ENCODE measurements at regions not wholly inside any gene's neighbourhood (a gene's known extent, or its start where the extent isn't known, plus 50 kb on each side); places are given as distances from the start of the nearest gene placed in this dataset.

DNA sequence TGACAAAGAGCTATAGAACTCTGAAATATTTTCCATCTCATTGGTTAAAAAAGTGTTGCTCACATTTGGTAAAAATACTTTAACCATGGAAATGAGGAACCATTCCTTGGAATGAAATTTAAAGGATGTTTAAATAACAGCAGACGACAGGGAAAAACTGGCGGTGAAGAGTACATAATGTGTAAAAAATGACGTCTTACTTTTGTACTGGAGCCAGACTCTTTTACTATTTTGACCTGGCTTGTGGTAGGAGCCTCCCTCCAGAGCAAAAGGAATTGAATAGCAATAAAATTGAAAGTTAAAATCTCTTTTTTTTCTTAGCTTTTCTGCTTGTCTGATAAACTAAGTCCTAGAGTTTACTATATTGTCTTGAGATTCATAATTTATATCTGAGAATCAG, 426.2 kb upstream of the KLHL1 start:
- no peaks in the 10 kb centered on the region for H3K36me3 ChIP-seq
- TF ChIP-seq POLR2A (IDR thresholded peaks at IDR 0.05): no peak
- TF ChIP-seq CTCF (IDR thresholded peaks at IDR 0.05): no peak
- TF ChIP-seq EP300 (IDR thresholded peaks at IDR 0.05): no peak
- no peaks in the 10 kb centered on the region for H3K9me3 ChIP-seq
- H3K27ac ChIP-seq: no peak overlapping the region
- DNase-seq: no peak
- 6 to 12% (median 11%) methylated on average over 3 of the region's 3 CpGs for WGBS, 3 donors
- no peaks in the 10 kb centered on the region for H3K27me3 ChIP-seq
- H3K4me1 ChIP-seq (ENCODE audit: insufficient read depth): no peaks in the 10 kb centered on the region
- intact Hi-C loops (cut with DNase I): no loop called here
- no peak overlapping the region for H3K4me3 ChIP-seq

DNA sequence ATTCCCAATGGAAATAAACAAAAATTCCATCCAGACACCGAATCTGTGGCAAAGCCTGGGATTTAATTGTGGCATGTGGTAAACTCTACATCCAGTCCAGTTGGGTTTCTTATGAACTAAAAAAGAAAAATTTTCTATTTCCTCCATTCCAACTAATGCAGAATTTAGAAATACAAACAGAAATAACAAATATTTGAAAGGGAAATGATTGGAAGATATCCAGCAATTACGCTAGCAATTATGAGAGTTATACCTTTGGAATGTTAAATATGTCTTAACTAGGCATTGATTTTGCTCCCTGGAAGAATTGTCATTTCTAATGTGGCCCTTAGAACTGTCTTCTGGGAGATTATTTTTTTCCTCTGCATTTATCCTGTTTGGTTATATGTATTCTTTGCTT, 421.4 kb upstream of the KLHL1 start:
- Histone ChIP-seq H3K4me3 (no peak overlapping the region), H3K9me3 (no peaks in the 10 kb centered on the region), H3K4me1 (ENCODE audit: insufficient read depth) (no peaks in the 10 kb centered on the region), H3K27ac (no peak overlapping the region), H3K27me3 (no peaks in the 10 kb centered on the region), H3K36me3 (no peaks in the 10 kb centered on the region)
- 38 to 57% (median 52%) methylated on average over 2 of the region's 2 CpGs for WGBS, 3 donors
- DNase-seq: no peak
- intact Hi-C loops (cut with DNase I): no loop called here
- no peak for TF ChIP-seq POLR2A (IDR thresholded peaks at IDR 0.05)

DNA sequence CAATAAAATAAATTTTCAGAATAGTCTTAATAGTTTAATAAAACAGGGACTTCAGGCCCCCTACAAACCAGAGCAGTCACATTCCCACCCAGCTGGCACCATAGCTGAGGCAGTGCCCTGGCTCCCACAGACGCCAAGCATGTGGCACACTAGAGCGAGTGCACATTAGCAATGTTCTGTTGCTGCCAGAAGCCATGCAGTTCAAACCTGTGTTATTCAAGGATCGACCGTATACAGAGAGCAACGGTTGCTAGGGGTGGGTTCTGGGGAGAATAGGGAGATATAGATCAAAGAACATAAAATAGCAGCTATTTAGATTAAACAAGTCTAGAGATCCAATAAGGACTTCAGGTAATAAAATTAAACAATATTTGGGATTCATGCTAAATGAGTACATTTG, 419.3 kb upstream of the KLHL1 start:
- Histone ChIP-seq H3K36me3 (no peaks in the 10 kb centered on the region), H3K9me3 (no peaks in the 10 kb centered on the region), H3K4me3 (no peak overlapping the region), H3K4me1 (ENCODE audit: insufficient read depth) (no peaks in the 10 kb centered on the region), H3K27ac (no peak overlapping the region), H3K27me3 (no peaks in the 10 kb centered on the region)
- DNase-seq: no peak
- 74 to 77% (median 75%) methylated on average over 5 of the region's 5 CpGs for WGBS, 3 donors
- no peak for TF ChIP-seq EP300 (IDR thresholded peaks at IDR 0.05)
- no peak for TF ChIP-seq POLR2A (IDR thresholded peaks at IDR 0.05)
- TF ChIP-seq CTCF (IDR thresholded peaks at IDR 0.05): no peak
- intact Hi-C loops (cut with DNase I): no loop called here

DNA sequence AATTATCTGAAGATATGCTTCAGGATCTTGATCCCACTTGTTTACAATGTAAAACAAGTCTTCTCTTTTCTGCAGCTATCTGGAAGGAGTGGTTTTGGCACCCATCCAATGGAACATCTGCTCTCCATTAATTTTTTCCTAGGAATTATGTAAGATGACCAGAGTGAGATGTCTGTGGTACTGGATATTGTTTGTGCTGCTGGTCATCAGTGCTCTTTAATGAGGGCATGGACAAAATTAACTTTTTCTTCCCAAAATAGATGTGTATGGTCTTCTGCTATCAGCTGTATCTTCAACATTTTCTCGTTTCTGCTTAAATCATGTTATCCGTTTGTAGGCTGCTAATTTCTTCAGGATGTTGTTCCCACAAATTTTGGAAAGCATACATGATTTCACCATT, 415.4 kb upstream of the KLHL1 start:
- Histone ChIP-seq H3K27ac (no peak overlapping the region), H3K4me3 (no peak overlapping the region), H3K27me3 (no peaks in the 10 kb centered on the region), H3K4me1 (ENCODE audit: insufficient read depth) (no peaks in the 10 kb centered on the region), H3K36me3 (no peaks in the 10 kb centered on the region), H3K9me3 (no peaks in the 10 kb centered on the region)
- DNase-seq: no peak
- intact Hi-C loops (cut with DNase I): no loop called here
- no peak for TF ChIP-seq CTCF (IDR thresholded peaks at IDR 0.05)
- WGBS, 3 donors: 10 to 16% (median 13%) methylated on average over 2 of the region's 2 CpGs

GRCh38 chr13:70520275-70521036, 412.2 kb upstream of the KLHL1 start:
- no peaks in the 10 kb centered on the region for H3K36me3 ChIP-seq
- H3K9me3 ChIP-seq: no peaks in the 10 kb centered on the region
- no peak for TF ChIP-seq POLR2A (IDR thresholded peaks at IDR 0.05)
- no peak for TF ChIP-seq EP300 (IDR thresholded peaks at IDR 0.05)
- no peak for TF ChIP-seq CTCF (IDR thresholded peaks at IDR 0.05)
- H3K4me3 ChIP-seq: no peak overlapping the region
- no peak overlapping the region for H3K27ac ChIP-seq
- no peaks in the 10 kb centered on the region for H3K27me3 ChIP-seq
- no peaks in the 10 kb centered on the region for H3K4me1 ChIP-seq (ENCODE audit: insufficient read depth)
- WGBS, 3 donors: 43 to 50% (median 50%) methylated on average over 2 of the region's 2 CpGs
- intact Hi-C loops (cut with DNase I): no loop called here
- DNase-seq: no peak

All from ovary (tissue), 7 donors.